NCI-H2227 (cell line): ENCODE measurements at regions not wholly inside any gene's neighbourhood (a gene's known extent, or its start where the extent isn't known, plus 50 kb on each side); places are given as distances from the start of the nearest gene placed in this dataset.

Experiments used
- DNase-seq: peaks from one replicate; lab custom pipeline; 2025; ENCODE audit not compliant: unreplicated experiment; lab: John Stamatoyannopoulos, UW

DNA sequence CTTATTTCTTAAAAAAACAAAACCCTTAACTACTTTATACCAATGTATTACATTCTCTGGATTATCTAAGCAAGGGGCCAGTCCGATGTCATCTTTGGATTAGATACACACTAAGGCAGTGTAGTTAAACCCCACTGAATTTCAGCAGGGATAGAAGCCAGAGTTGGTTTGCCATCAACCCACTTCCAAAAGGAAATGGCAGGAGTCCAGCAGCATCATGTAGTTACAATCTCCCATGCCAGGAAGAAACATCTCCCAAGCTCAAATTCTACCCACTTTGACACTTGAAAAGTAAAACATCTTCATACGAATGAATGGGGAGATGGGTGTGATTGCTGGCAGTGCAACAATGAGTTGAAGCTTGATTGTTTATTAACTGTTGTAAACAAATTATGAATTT, 203.5 kb upstream of the PLXNC1 start:
- DNase-seq, result no peak

DNA sequence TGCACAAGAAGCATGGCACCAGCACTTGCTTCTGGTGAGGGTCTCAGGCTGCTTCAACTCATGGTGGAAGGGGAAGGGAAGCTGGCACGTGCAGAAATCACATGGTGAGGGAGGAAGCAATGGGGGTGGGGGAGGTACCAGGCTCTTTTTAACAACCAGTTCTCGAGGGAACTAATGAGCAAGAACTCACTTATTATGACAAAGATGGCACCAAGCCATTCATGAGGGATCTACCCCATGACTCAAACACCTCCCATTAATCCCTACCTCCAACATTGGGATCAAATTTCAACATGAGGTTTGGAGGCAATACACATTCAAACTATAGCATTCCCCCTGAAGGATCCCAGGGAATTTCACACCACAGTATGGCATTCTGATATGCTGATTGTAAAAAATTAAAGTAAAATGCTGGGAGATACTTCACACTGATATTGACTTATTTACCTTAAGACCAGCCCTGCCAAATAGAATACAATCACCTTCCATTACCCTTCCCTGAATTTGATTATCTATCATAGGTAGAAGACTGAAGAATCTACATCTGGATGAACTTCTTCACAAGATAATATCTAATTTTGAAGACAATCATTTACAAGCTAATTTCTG, 201.7 kb upstream of the PLXNC1 start:
- DNase-seq, result no peak

DNA sequence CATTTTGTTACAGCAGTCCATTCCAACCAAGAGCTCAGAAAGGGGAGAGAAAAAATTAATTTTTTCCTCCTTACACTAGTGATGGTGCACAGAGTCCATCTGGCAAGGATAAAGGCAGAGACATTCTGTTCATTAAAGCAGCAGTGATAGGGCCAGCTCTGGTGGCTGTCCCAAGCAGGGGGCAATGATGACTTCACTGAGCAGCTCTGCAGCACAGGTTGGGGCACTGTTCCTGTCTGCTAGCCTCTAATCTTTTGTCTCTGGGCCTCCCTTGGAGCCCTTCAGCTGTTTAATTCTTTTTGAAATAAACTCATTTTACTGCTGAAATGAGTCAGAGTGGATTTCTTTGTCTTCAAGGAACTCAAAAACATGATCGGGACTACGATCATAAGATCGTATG, 200.9 kb upstream of the PLXNC1 start:
- DNase-seq, result no peak

DNA sequence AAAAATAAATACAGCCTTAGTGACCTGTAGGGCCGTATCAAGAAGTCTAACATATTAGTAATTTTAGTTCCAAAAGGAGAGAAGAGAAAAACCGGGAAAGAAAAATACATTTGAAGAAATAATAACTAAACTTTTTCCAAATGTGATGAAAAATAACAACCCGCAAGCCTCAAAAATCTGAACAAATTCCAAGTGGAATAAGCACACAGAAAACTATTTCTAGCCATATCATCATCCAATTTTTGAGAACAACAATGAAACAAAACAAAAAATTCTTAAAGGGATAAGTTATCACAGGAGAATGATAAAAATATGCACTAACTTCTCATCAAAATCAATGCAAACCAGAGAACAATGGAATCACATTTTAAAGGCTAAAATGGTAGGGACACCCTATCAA, 198.1 kb upstream of the PLXNC1 start:
- DNase-seq, result no peak

DNA sequence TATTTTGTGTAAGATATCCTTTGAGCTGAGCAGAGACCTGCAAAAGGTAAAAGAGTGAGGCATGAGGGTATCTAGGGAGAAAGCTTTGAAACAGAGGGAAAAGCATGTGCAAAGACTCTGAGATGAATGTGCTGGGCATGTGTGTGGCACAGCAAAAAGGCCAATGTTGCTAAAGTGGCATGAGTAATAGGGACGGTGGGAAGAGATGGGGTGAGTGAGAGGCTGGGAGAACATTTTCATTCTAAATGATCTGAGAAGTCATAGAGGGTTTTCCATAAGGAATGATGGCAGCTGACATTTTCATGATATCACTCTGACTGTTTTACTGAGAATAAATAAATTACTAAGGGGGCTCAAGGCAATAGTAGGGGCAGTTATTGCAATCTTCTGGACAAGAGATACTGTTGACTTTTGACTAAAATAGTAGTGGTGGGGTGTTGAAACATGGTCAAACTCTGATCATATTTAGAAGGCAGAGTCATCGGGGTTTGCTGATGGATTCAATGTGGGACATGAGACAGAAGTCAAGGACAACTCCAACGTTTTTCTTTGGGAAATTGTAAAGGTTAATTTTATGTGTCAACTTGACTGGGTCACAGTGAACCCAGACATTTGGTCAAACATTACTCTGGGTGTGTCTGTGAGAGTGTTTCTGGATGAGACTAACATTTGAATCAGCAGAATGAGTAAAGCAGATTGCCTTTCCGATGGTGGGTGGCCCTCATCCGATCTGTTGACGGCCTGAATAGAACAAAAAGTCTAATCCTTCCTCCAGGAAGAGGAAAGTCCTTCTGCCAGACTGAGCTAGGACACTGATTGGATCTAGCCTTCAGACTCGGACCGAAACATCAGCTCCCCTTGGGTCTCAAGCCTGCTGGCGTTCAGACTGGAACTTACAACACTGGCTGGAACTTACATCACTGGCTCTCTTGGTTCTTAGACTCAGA, 193.9 kb upstream of the PLXNC1 start:
- DNase-seq, result no peak

DNA sequence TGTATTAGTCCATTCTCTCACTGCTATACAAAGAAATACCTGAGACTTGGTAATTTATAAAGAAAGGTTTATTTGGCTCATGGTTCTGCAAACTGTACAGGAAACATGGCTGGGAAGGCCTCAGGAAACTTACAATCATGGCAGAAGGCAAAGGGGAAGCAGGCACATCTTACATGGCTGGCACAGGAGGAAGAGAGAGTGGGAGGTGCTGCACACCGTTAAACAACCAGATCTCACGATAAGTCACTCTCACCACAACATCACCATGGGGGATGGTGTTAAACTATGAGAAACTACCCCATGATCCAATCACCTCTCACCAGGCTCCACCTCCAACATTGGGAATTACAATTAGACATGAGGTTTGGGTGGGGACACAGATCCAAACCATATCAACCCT, 191.8 kb upstream of the PLXNC1 start:
- DNase-seq, result no peak

DNA sequence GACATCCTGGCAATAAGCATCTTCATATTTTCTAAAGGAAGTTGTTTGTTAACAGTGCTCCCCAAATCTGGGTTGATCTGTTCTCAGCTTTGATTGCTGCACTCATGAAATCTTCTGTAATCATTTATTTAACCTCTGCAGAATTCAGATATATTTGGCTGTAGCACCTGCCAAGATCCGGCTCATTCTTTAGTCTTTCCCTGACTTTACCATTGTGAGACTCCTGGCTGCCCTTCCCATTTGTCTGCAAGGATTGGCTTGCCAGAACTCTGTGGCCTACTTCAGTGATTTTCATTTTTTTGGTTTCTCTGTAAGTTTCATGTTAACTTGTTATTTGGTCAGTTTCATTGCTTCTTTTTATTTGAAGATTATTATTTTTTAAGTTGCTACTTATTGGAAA, 191.2 kb upstream of the PLXNC1 start:
- no peak for DNase-seq

DNA sequence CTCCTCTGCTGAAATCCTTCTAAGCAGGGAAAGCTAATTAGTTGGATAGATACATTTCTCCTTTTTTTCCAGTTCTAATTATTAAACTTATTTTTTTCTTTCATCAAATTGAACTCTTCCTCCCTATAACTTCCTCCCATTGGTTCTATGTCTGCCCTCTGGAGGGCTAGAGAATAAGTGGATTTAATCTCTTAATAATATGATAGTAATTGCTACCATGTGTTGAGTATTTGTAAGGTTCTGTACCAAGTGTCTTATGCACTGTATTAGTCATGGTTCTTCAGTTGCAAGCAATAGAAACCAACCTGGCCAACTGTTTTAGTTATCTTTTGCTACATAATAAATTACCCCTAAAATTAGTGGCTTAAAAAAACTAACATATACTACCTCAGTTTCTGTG, 190.5 kb upstream of the PLXNC1 start:
- DNase-seq, result no peak

DNA sequence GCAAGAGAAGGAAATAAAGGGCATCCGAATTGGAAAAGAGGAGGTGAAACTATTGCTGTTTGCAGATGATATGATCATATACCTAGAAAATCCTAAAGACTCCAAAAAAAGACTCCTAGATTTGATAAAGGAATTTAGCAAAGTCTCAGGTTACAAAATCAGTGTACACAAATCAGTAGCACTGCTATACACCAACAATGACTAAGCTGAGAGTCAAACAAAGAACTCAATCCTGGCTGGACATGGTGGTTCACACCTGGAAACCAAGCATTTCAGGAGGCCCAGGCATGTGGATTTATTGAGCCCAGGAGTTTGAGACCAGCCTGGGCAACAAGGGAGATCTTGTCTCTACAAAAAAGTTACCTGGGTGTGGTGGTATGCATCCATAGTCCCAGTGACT, 188.7 kb upstream of the PLXNC1 start:
- no peak for DNase-seq

DNA sequence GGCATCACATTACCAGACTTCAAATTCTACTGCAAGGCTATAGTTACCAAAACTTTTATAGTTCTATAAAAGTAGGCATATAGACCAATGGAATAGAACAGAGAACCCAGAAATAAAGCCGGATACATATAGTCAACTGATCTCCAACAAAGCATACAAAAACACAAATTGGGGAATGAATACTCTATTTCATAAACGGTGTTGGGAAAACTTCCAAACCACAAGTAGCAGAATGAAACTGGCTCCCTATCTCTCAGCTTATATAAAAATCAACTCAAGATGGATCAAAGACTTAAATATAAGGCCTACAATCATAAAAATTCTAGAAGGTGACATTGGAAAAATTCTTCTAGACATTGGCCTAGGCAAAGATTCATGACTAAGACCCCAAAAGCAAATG, 187.9 kb upstream of the PLXNC1 start:
- DNase-seq, result no peak

DNA sequence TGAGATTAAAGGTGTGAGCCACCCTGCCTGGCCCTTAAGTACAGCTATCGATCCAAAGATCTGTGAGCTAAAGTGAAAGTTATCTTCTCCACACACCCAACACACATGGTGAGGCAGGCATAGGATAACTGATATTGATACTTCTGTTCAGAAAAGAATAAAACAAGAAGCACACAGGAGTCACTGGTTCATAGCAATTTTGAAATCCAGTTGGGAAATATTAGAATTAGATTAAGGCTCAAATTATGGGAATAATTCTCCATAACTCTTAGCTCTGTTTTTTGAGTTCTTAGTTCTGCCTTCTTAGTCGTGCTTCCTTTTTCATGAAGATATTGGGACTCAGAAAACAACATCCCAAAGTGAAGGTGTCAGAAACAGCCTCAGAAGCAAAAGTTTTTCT, 186.0 kb upstream of the PLXNC1 start:
- no peak for DNase-seq

DNA sequence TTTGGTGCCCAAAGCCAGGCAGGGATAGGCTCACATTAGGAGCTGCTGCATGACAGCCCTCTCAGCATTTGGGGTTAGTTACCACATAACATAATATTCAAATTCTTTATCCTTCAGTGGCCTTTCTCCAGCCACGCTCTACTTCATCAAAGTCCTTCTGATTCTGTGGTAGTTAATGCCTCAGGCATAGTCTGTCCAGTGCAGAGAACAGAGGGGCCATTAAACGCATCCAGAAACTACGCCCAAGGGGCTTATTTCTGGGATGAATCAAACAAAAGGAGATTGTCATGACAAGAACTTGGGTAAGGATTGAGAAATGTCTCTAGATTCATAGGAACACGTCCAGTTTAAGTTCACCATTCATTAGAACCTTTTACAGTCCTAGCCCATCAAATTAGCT, 183.4 kb upstream of the PLXNC1 start:
- no peak for DNase-seq

DNA sequence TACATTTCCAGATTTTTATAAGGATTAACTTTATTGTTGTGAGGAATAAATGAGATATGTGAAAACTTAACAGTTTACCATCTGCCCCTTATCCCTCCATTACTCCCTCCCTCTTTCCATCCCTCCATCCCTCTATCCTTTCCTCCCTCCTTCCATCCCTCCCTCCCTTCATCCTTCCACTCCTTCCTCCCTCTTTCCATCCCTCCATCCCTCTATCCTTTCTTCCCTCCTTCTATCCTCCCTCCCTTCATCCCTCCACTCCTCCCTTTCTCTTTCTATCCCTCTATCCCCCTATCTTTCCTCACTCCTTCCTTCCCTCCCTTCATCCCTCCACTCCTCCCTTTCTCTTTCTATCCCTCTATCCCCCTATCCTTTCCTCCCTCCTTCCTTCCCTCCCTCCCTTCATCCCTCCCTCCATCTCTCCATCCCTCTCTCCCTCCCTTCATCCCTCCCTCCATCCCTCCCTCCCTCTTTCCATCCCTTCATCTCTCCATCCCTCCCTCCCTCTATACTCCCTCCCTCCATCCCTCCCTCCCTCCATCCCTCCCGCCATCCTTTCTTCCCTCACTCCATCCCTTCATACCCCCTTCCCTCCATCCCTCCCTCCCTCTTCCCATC, 181.8 kb upstream of the PLXNC1 start:
- no peak for DNase-seq

DNA sequence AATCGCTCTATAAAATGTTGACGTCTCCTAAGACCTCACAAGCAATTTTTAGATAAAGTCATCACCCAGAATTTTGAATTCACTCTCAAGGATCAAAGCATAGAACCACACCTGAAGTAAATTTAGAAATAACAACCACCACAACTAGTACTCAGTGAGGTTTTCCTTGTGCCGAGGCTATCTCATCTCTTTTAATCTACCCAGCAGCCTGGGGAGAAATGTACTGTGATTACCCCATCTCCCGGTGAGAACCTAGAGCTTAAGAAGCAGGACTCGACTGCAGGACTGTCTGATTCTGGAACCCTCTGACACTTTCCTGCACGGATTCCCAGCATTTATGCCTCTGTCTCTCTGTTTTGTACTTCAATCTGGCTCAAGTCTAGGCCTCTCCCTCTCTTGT, 180.9 kb upstream of the PLXNC1 start:
- no peak for DNase-seq

DNA sequence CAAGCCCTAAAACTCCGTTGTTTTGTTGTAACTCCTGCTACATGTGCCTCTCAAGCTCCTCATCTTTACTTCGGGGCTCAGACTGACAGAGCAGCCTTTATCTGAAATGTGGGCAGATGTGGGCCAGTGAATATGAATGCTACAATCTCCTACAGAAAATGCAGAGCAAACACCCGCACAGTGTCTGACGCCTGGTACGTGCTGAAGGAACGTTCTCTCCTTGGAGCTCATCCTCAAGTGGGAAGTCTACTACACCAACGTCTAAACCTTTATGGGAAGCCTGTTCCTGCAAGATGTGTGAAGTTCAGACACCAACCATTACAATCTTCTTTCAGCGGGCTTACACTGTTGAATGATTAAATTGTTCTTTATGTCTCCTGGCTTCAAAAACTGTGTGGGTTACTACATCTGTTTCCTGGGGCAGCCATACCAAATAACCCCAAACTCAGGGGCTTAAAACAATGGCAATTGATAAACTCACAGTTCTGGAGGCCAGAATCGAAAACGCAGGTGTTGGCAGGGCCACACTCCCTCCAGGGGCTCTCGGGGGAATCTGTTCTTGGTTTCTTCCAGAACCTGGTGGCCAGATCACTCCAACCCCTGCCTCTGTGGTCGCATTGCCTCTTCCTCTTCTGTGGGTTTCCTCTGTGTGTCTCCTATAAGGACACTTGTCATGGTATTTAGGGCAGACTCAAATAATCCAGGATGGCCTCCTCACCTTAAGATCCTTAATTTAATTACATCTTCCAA, 179.7 kb upstream of the PLXNC1 start:
- no peak for DNase-seq

DNA sequence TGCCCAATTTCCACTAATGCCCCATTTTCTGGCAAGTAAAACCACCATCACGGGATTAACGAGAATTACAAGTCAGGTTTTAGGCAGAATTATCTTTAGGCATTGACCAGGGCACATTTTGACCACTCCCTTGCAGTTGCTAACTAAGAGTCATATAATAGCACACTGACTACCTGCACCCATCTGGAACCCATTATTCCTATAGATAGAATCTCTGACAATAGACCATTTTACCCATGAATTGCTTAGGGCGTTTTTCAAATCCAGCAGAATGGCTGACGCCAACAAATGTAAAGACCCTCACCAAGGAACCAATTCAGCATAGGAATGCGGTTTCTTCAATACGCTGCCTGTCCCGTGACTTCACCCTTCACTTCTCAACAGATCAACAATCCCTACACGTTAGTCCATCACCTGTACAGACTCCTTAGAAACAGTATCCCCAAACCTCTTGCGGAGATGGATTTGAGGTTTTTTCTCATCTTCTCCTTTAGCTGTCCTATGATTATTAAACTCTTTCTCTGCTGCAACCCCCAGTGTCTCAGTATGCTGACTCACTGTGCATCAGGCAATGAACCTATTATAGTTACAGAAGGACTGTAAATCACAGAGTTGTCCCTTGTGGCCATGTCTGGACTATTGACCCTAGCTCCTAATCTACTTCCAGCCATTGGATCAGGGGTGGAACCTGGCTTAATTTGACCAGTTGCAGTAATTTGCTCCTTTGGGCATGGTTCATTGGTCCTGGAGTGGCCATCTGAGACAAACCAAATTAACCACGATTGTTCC, 177.3 kb upstream of the PLXNC1 start:
- DNase-seq, result no peak

DNA sequence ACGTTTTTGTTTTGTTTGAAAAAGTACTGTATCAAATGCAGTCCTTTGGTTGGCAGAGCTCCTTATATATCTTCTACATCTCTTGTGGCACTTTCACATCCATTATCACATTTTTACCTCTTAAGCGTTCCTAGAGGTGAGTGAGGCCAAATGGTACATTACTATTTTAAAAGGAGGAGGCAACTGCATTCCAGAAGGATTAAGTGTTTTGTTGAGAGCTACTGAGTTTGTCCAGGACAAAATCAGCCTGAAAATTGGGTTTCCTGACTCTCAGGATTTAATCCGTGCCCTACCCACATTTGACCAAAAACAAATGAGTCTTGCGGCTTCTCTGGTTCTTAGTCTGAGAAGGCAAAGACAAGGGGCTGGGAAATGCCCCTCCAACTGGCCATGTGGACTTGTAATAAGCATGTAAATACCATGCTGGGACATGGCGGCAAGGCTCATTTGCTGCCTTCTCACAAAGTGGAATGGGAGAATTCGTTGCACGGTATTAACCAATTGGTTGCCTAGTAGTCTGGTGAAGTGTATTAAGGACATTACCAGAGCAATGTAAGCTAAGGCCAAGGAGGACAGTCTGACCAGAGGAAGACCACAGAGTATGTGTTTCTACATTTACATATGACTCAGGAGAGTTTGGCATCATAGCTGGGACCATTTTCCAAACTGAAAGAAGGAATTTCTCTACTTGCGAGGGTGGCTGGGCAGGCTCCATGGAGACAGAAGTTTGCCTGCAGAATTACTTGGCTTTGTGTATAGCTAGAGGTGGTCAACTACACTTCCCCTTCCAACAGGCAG, 175.8 kb upstream of the PLXNC1 start:
- DNase-seq, result no peak

DNA sequence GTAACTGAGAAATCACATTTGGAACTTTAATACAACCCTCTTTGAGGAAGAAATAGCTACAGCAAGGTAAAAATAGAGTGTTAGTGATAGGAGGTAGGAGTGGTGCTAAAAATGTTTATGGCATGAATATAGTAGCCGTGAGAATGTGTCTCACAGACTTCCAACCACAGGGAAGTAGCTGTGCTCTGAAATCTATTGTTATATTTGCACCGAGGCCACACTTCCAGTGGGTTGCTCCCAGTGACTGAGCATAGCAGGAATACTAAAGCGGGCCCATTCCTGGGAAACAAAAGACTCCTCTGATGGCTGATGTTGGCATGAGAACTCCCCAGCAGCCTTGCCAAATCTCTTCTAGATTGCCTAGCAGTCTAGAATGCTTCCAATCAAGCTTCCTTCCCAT, 174.1 kb upstream of the PLXNC1 start:
- no peak for DNase-seq

DNA sequence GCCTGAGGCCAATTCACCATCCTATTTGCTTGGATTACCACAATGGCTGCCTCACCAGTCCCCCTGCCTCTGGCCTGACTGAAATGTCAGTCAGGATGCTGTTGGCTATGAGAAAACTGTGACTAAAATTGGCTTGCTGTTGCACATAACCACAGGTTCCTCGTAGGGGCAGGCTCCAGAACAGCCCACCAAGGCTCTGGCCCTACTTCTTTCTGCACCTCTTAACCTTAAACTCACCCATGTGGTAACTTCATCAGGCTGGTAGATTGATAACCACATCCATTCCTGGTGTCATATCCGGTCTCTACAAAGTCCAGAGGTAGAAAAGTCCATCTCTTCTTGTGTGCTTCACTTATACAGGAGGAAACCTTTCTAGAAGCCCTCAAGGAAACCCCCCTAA, 172.4 kb upstream of the PLXNC1 start:
- DNase-seq, result no peak

DNA sequence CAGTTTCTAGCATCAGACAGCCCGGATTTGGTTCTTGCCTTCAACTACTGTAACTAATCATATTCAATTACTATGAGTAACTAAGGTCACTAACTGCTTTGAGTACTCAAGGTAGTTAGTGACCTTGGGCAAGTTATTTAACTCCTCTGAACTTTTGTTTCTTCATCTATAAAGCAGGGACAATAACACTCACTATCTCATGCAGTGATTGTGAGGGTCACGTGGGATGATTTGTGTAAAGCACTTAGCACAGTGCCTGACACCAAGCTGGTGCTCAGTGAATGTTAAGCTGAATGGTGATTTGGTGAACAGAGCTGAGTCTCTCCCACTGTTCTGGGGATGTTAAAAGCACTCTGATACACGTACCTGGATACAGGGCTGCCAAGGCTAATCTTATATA, 171.3 kb upstream of the PLXNC1 start:
- no peak for DNase-seq
